ENCODE measurements at regions not wholly inside any gene's neighbourhood (a gene's known extent, or its start where the extent isn't known, plus 50 kb on each side); places are given as distances from the start of the nearest gene placed in this dataset.

- TF ChIP-seq TSHZ2 (CRISPR knock-in tag; IDR thresholded peaks at IDR 0.05) (0 out of 2 replicates have a peak, but pooled peaks have one; percentile 34), PPARA (CRISPR knock-in tag; IDR thresholded peaks at IDR 0.05; ENCODE audit: borderline replicate concordance) (no peak), TCF4 (CRISPR knock-in tag; IDR thresholded peaks at IDR 0.05; ENCODE audit: borderline replicate concordance) (peak; percentile 54; the same call in 1 of the 2 replicates)
- no peak for ATAC-seq
Observed at GRCh38 chr9:129408535-129409215, 212.2 kb downstream of the C9orf50 start.

- no peak for ATAC-seq
- TF ChIP-seq ARNTL (CRISPR knock-in tag; IDR thresholded peaks at IDR 0.05; ENCODE audit: borderline replicate concordance, low read depth) (no peak), POU6F1 (CRISPR knock-in tag; IDR thresholded peaks at IDR 0.05; ENCODE audit: borderline replicate concordance, low read depth) (no peak), ZFP3 (CRISPR knock-in tag; IDR thresholded peaks at IDR 0.05) (no peak)
Observed at GRCh38 chr9:129407905-129408452, 212.9 kb downstream of the C9orf50 start.

DNA sequence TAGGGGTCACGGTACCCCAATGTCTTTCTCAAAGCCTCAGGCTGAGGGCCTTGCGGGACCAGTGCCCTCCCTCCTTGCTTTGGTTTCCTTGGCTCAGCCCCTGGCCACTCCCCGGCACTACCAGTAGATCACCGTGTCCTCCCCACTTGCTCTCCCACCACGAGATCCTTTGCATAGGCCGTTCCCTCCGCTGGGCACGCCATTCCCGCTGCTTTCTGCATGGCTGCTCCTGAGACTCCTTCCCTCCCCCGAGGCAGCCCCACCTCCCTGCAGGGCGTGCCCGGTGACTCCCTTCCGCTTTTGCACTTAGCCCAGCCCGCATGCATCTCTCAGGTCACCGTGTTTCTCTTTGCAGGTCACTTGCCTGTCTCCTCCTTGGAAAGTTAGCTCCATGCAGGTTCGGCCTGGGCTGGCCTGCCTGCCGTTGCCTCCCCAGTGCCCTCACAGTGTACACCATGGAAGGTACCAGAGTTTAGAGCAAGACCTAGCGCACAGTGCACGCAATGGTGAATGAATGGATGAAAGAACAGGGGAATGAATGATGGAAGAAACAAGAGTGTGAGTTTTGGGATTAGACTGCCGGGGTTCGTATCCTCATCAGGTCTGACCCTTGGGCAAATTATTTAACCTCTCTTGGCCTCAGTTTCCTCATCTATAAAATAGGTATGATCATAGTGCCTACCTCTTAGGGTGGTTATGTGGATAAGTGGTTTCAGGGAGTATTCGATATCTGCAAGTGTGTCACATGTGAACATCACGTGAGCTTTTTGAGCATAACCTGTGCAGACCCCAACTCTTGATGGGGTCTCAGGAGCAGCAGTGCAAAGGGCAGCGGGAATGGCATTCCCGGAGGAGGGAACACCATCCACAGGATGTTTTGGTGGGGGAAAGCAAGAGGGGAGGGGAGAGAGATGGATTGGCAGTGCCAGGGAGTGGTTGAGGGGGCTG lies 214.3 kb downstream of the C9orf50 start:
- no peak for TF ChIP-seq ISL1 (CRISPR knock-in tag; IDR thresholded peaks at IDR 0.05)
- TF ChIP-seq CREB5 (CRISPR knock-in tag; IDR thresholded peaks at IDR 0.05; ENCODE audit: low read depth) = no peak
- no peak for TF ChIP-seq RARB (CRISPR knock-in tag; IDR thresholded peaks at IDR 0.05)
- no peak for TF ChIP-seq SNAI2 (CRISPR knock-in tag; IDR thresholded peaks at IDR 0.05)
- no peak for TF ChIP-seq OSR1 (CRISPR knock-in tag; IDR thresholded peaks at IDR 0.05)
- no peak for TF ChIP-seq ZC3H10 (CRISPR knock-in tag; IDR thresholded peaks at IDR 0.05)
- TF ChIP-seq ZFP30 (CRISPR knock-in tag; IDR thresholded peaks at IDR 0.05) = no peak
- no peak for TF ChIP-seq GLIS3 (CRISPR knock-in tag; IDR thresholded peaks at IDR 0.05)
- TF ChIP-seq, protein P1, sequence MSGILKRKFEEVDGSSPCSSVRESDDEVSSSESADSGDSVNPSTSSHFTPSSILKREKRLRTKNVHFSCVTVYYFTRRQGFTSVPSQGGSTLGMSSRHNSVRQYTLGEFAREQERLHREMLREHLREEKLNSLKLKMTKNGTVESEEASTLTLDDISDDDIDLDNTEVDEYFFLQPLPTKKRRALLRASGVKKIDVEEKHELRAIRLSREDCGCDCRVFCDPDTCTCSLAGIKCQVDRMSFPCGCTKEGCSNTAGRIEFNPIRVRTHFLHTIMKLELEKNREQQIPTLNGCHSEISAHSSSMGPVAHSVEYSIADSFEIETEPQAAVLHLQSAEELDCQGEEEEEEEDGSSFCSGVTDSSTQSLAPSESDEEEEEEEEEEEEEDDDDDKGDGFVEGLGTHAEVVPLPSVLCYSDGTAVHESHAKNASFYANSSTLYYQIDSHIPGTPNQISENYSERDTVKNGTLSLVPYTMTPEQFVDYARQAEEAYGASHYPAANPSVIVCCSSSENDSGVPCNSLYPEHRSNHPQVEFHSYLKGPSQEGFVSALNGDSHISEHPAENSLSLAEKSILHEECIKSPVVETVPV (CRISPR knock-in tag; IDR thresholded peaks at IDR 0.05) = no peak
- no peak for ATAC-seq

DNA sequence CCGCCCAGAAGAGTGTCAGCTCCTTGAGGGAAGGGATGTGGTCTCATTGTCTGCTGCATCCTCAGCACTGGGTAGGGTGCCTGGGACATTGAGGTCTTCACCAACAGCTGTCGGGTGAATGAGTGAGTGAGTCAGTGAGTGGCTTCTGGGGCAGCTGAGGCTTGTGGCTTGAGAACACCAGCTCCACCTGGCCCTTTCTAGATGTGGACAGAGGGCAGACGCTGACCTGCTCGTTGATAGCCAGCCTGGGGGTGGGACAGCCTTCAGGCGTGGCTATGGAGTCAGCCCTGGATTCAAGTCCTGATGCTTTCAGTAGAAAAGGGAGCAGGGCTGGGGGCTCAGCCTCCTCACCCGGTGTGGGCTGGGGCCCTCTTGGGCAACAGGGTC lies 215.1 kb downstream of the C9orf50 start:
- no peak for ATAC-seq
- TF ChIP-seq, protein P2, sequence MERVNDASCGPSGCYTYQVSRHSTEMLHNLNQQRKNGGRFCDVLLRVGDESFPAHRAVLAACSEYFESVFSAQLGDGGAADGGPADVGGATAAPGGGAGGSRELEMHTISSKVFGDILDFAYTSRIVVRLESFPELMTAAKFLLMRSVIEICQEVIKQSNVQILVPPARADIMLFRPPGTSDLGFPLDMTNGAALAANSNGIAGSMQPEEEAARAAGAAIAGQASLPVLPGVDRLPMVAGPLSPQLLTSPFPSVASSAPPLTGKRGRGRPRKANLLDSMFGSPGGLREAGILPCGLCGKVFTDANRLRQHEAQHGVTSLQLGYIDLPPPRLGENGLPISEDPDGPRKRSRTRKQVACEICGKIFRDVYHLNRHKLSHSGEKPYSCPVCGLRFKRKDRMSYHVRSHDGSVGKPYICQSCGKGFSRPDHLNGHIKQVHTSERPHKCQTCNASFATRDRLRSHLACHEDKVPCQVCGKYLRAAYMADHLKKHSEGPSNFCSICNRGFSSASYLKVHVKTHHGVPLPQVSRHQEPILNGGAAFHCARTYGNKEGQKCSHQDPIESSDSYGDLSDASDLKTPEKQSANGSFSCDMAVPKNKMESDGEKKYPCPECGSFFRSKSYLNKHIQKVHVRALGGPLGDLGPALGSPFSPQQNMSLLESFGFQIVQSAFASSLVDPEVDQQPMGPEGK (CRISPR knock-in tag; IDR thresholded peaks at IDR 0.05; ENCODE audit: borderline replicate concordance) = no peak
- TF ChIP-seq PPARA (CRISPR knock-in tag; IDR thresholded peaks at IDR 0.05; ENCODE audit: borderline replicate concordance) = no peak
- TF ChIP-seq POU6F1 (CRISPR knock-in tag; IDR thresholded peaks at IDR 0.05; ENCODE audit: borderline replicate concordance, low read depth) = no peak
- TF ChIP-seq TOX (CRISPR knock-in tag; IDR thresholded peaks at IDR 0.05; ENCODE audit: borderline replicate concordance) = no peak

All from SK-N-SH treated with all-trans-retinoic acid at 6 μM for 48 hours (cell line).